Adrenal gland (tissue), 5 donors: ENCODE measurements at regions not wholly inside any gene's neighbourhood (a gene's known extent, or its start where the extent isn't known, plus 50 kb on each side); places are given as distances from the start of the nearest gene placed in this dataset.

ENCODE experiments used
- POLR2A ChIP-seq, 2 donors: fragments of 450-650 bp; IDR thresholded peaks; one replicate each; pipeline ENCODE4 v1.6.1; 2017; ENCODE audit warnings: antibody characterized with exemption in 2 of 2, mild to moderate bottlenecking in 2 of 2, moderate library complexity in 1 of 2
- TF ChIP-seq, protein P1 (sequence below), 6 experiments: fragments of 450-650 bp in 4 of 6; fragments of 200-600 bp in 2 of 6; sonication (generic) in 1 of 6; IDR thresholded peaks; 1 replicate in 5 of 6; 2 replicates in 1 of 6; pipeline versions ENCODE4 v1.5.1 to v1.8.0; 2016 to 2021; ENCODE audit warnings: antibody characterized with exemption in 6 of 6, mild to moderate bottlenecking in 2 of 6, moderate library complexity in 1 of 6
- donor health status: DM: no; HTN: no; CAD: no.

DNA sequence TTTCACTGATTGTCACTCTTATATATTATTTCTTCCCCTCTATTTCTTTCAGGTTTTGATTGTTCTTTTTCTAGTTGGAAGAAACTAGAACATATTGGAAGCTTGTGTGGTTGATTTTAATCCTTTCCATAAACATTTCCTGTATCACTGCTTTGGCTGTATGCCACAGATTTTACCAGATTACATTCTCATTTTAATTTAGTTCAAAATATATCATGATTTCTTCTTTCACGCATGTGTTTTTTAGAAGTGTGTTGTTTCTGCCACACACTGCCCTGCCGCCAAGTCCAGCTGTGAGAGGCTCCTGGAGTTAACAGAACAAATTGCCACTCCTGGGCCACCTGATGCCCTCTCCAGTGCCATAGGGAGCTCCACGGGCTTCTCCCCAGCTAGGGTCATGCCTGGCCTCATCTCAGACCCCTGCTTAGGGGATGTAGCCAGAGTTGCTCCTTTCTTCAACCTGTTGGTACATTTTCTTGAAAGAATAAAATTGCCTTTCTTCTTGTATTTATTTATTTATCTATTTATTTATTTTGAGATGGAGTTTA lies 206.2 kb upstream of the COPS8 start:
- TF ChIP-seq, protein P1, sequence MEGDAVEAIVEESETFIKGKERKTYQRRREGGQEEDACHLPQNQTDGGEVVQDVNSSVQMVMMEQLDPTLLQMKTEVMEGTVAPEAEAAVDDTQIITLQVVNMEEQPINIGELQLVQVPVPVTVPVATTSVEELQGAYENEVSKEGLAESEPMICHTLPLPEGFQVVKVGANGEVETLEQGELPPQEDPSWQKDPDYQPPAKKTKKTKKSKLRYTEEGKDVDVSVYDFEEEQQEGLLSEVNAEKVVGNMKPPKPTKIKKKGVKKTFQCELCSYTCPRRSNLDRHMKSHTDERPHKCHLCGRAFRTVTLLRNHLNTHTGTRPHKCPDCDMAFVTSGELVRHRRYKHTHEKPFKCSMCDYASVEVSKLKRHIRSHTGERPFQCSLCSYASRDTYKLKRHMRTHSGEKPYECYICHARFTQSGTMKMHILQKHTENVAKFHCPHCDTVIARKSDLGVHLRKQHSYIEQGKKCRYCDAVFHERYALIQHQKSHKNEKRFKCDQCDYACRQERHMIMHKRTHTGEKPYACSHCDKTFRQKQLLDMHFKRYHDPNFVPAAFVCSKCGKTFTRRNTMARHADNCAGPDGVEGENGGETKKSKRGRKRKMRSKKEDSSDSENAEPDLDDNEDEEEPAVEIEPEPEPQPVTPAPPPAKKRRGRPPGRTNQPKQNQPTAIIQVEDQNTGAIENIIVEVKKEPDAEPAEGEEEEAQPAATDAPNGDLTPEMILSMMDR (IDR thresholded peaks at IDR 0.05): no peak
- TF ChIP-seq POLR2A (IDR thresholded peaks at IDR 0.05): no peak
